ENCODE measurements at regions not wholly inside any gene's neighbourhood (a gene's known extent, or its start where the extent isn't known, plus 50 kb on each side); places are given as distances from the start of the nearest gene placed in this dataset.

- no peak for DNase-seq (ENCODE audit: extremely low spot score)
- intact Hi-C loops (cut with DNase I), result no loop called here
Observed at GRCh38 chr9:129326061-129327005, 148.3 kb upstream of the IER5L start.

GRCh38 chr9:129324808-129325502 is 146.9 kb upstream of the IER5L start:
- 99% methylated on average over 6 of the region's 7 CpGs for WGBS
- DNase-seq (ENCODE audit: extremely low spot score), result no peak
- Histone ChIP-seq H3K9me3 (no peaks in the 10 kb centered on the region), H3K27ac (replicated peaks in 1 of 4) (peak overlapping the region in 1 of 4 donors; percentile 81), H3K4me3 (no peak overlapping the region), H3K27me3 (no peaks in the 10 kb centered on the region), H3K4me1 (peaks cover 50 to 60% (median 58%) of the 10 kb centered on the region in 4 donors), H3K36me3 (no peaks in the 10 kb centered on the region)
- intact Hi-C loops (cut with DNase I), result loop anchor here (5.0 kb wide), 1 partner anchor 287 kb away; no protein-coding TSS in a partner anchor
- TF ChIP-seq CTCF (IDR thresholded peaks at IDR 0.05) (no peak), POLR2AphosphoS5 (IDR thresholded peaks at IDR 0.05) (no peak), POLR2A (IDR thresholded peaks at IDR 0.05; ENCODE audit: low read depth) (no peak), EP300 (IDR thresholded peaks at IDR 0.05) (no peak)

More at GRCh38 chr9:129326061-129327005, 148.3 kb upstream of the IER5L start:
- H3K27ac ChIP-seq (replicated peaks in 1 of 4), result no peak overlapping the region
- peaks cover 0 to 11% (median 7%) of the 10 kb centered on the region in 4 donors for H3K9me3 ChIP-seq
- peaks cover 39 to 53% (median 49%) of the 10 kb centered on the region in 4 donors for H3K4me1 ChIP-seq
- no peaks in the 10 kb centered on the region for H3K36me3 ChIP-seq
- TF ChIP-seq POLR2AphosphoS5 (IDR thresholded peaks at IDR 0.05), result no peak
- no peak for TF ChIP-seq CTCF (IDR thresholded peaks at IDR 0.05)
- no peak for TF ChIP-seq EP300 (IDR thresholded peaks at IDR 0.05)
- no peak for TF ChIP-seq POLR2A (IDR thresholded peaks at IDR 0.05; ENCODE audit: low read depth)
- H3K4me3 ChIP-seq, result no peak overlapping the region
- WGBS, result 93% methylated on average over 13 of the region's 13 CpGs
- no peaks in the 10 kb centered on the region for H3K27me3 ChIP-seq

- H3K27me3 ChIP-seq, result no peaks in the 10 kb centered on the region
- no peak for TF ChIP-seq POLR2AphosphoS5 (IDR thresholded peaks at IDR 0.05)
- no peak for TF ChIP-seq POLR2A (IDR thresholded peaks at IDR 0.05; ENCODE audit: low read depth)
- TF ChIP-seq CTCF (IDR thresholded peaks at IDR 0.05), result no peak
- TF ChIP-seq EP300 (IDR thresholded peaks at IDR 0.05), result no peak
- intact Hi-C loops (cut with DNase I), result loop anchor here (5.0 kb wide), 1 partner anchor 288 kb away; no protein-coding TSS in a partner anchor
- no peaks in the 10 kb centered on the region for H3K36me3 ChIP-seq
- no peak overlapping the region for H3K4me3 ChIP-seq
- DNase-seq (ENCODE audit: extremely low spot score), result no peak
- peaks cover 57 to 65% (median 64%) of the 10 kb centered on the region in 4 donors for H3K4me1 ChIP-seq
- H3K27ac ChIP-seq (replicated peaks in 1 of 4), result peak overlapping the region; percentile 28 to 88 (median 62)
- 79% methylated on average over 12 of the region's 13 CpGs for WGBS
- no peaks in the 10 kb centered on the region for H3K9me3 ChIP-seq
Observed at GRCh38 chr9:129323999-129324553, 146.0 kb upstream of the IER5L start.

GRCh38 chr9:129323376-129323998 is 145.4 kb upstream of the IER5L start:
- no peaks in the 10 kb centered on the region for H3K9me3 ChIP-seq
- intact Hi-C loops (cut with DNase I), result loop anchor here (5.0 kb wide), 1 partner anchor 289 kb away; no protein-coding TSS in a partner anchor
- H3K4me1 ChIP-seq, result peaks cover 60 to 67% (median 66%) of the 10 kb centered on the region in 4 donors
- no peaks in the 10 kb centered on the region for H3K27me3 ChIP-seq
- no peaks in the 10 kb centered on the region for H3K36me3 ChIP-seq
- no peak for DNase-seq (ENCODE audit: extremely low spot score)
- TF ChIP-seq EP300 (IDR thresholded peaks at IDR 0.05), result no peak
- no peak for TF ChIP-seq POLR2A (IDR thresholded peaks at IDR 0.05; ENCODE audit: low read depth)
- no peak for TF ChIP-seq POLR2AphosphoS5 (IDR thresholded peaks at IDR 0.05)
- no peak for TF ChIP-seq CTCF (IDR thresholded peaks at IDR 0.05)
- peak overlapping the region; percentile 28 to 88 (median 62) for H3K27ac ChIP-seq (replicated peaks in 1 of 4)
- H3K4me3 ChIP-seq, result no peak overlapping the region
- 52% methylated on average over 6 of the region's 6 CpGs for WGBS

Measured in esophagus muscularis mucosa (tissue), 4 donors.